HG03097 (cell line): ENCODE measurements at regions not wholly inside any gene's neighbourhood (a gene's known extent, or its start where the extent isn't known, plus 50 kb on each side); places are given as distances from the start of the nearest gene placed in this dataset.
"Not testable (repeated sequence)": the region's sequence is repeated elsewhere in the genome, so short reads cannot be mapped to it uniquely, and the experiment has no call there.

ENCODE experiments used
- ATAC-seq: cut with Tn5 transposase; IDR thresholded peaks from one replicate; pipeline ENCODE4 v1.9.1; 2021; ENCODE audit not compliant: unreplicated experiment, low FRiP score

DNA sequence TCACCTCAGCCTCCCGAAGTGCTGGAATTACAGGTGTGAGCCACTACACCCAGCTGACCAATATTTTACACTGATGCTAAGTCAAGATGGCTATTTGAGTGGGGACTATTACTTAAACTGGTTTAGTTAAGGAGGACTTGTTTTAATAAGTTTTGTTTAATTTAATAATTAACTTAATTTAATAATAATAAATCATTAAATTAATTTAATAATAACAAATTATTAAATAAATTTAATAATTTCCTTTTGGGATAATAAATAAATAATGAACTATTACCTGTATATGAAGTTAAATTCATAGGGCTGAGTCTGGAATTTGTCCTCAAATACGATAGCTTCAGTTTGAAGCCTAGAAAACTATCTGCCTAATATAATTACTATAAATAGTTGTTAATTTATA is 665.1 kb upstream of the COX7C start:
- no peak for ATAC-seq

DNA sequence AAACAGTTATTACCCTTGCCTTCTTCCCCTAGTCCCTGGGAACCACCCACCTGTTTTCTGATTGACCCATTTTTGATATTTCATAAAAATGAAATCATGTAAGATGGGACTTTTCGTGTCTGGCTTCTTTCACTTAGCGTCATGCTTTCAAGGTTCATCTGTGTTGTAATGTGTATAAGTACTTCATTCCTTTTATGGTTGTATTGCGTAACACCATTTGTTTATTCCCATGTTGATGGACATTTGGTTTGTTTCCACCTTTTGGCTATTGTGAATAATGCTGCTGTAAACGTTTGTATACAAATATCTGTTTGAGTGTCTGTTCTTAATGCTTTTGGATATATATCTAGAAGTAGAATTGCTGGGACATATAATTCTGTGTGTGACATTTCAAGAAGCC is 650.1 kb upstream of the COX7C start:
- no peak for ATAC-seq

DNA sequence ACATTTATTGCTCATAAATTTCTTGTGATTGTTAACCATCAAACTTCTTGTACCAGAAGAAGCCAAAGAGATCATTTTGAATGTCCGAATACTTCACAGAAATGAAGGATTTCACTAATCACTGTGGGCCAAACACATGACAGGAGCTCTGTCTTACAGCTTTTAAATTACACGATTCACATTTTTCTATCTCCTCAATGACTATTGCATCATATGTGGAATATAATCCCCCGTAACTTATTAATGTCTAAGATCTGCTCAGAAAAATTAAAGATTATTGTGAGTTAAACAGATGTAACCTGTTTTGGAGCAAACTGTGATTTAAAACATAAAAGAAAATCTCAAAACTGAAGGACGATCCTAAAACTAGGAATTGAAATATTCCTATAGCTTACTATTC is 645.2 kb upstream of the COX7C start:
- ATAC-seq, result no peak

DNA sequence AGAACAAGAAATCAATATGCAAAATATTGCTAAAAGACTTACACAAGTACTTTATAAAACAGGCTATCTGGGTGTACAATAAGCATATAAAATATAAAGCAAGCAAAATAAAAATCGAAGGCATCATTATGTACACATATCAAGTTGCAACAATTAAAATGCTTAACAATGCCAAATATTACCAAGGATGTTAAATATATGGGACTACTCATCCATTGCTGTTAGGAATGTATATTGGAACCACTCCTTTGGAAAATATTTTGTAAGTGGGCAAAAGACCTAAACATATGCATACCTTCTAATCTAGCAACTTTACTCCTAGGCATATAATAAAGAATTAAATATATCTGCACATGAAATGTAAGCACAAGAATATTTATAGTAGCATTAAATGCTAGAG is 632.6 kb upstream of the COX7C start:
- ATAC-seq, result no peak

DNA sequence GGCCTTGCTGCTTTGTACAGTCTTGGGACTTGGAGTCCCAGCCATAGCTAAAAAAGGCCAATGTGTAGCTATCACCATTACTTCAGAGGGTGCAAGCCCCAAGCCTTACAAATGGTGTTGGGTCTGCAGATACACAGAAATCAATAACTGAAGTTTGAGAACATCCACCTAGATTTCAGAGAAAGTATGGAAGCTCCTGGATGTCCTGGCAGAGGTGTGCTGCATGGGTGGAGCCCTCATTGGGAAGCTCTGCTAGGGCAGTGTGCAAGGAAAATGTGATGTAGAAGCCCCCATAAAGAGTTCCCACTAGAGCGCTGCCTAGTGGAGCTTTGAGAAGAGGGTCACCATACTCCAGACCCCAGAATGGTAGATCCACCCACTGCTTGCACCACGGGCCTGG is 626.7 kb upstream of the COX7C start:
- ATAC-seq, result no peak

DNA sequence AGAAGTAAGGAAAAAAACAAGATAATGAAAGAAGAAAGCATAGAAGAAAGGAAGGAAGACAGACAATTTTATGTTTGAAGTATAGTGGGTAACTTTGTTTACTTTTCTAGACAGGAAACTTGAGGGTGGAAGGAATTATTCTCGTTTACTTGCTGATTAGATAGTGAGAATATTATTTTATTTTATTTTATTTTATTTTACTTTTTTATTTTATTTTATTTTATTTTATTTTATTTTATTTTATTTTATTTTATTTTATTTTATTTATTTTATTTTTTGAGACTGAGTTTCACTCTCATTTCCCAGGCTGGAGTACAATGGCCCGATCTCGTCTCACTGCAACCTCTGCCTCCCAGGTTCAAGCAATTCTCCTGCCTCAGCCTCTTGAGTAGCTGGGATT is 623.1 kb upstream of the COX7C start:
- not testable (repeated sequence) for ATAC-seq

DNA sequence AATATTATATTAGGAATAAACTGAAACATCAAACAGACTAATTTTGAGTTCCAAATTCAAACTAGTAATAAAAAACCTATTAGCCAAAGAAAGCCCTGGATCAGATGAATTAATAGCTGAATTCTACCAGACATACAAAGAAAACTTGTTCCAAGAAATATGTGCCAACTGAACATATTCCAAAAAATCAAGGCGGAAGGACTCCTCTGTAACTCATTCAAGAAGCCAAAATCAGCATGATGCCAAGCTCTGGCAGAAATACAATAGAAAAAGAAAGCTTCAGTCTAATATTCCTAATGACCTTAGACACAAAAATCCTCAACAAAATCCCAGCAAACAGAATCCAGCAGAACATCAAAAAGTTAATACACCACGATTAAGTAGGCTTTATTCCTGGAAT is 619.1 kb upstream of the COX7C start:
- ATAC-seq, result no peak

DNA sequence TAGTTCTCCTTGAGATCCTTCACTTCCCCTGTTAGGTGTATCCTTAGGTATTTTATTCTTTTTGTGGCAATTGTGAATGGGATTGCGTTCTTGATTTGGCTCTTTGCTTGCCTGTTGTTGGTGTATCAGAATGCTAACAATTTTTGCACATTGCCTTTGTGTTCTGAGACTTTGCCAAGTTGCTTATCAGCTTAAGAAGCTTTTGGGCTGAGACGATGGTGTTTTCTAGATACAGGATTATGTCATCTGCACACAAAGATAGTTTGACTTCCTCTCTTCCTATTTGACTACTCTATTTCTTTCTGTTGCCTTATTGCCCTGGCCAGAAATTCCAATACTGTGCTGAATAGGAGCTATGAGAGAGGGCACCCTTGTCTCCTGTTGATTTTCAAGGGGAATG is 609.4 kb upstream of the COX7C start:
- no peak for ATAC-seq

DNA sequence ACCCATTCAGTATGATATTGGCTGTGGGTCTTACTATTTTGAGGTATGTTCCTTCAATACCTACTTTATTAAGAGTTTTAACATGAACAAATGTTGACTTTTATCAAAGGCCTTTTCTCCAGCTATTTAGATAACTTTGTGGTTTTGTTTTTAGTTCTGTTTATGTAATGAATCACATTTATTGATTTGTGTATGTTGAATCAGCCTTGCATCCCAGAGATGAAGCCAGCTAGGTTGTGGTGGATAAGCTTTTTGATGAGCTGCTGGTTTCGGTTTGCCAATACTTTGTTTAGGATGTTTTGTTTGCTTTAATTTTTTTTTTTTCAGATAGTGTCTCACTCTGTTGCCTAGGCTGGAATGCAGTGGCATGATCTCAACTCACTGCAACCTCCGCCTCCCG is 609.0 kb upstream of the COX7C start:
- ATAC-seq, result no peak

DNA sequence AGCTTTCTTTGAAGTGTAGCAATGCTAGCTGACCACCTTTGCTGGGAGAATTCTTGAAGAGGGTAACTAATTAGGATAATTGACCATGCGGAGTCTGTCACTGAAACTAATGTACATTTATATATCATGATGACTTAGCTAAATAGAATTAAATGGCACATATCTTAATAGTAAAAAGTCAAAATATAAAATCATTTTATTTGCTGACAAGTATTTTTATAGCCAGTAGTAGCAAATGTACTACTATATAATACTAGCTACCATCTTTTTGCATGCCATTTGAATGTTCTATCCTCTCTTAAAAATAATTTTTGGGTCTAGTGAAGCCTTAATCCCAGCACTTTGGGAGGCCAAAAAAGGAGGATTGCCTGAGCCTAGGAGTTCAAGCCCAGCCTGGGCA is 605.8 kb upstream of the COX7C start:
- no peak for ATAC-seq

DNA sequence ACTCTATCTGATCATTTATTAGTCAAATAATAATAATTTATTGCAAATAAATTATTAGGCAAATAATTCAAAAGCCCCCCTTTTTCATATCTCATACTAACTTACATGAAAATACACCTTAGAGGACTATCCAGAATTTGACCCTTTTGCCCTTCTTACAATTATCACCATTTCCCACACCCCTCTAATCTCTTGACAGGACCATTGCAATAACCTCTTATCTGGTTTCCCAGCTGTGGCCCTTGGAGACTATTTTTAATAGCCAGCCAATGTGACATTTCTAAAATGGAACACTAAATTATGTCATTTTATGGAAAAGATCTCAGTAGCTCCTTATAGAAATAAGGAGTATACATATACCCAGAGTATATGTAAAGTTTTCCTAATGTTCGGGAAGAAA is 588.4 kb upstream of the COX7C start:
- no peak for ATAC-seq

DNA sequence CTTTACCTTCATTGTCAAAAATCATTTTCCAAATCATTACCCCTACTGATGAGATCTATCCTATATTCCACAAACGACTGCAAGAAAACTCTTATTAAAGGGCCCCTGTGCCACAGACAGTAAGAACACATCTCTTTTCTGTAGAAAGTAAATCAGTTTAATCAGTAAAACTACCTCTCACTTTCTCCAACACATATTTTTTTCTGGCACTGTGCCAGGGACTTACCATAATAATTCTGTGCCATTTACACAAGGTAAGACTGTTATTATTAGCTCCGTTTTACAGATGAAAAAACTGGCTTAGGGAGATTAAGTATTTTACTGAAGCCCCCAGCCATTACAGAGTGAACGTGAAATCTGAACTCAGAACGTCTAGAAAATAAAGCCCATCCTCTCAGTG is 587.0 kb upstream of the COX7C start:
- no peak for ATAC-seq

DNA sequence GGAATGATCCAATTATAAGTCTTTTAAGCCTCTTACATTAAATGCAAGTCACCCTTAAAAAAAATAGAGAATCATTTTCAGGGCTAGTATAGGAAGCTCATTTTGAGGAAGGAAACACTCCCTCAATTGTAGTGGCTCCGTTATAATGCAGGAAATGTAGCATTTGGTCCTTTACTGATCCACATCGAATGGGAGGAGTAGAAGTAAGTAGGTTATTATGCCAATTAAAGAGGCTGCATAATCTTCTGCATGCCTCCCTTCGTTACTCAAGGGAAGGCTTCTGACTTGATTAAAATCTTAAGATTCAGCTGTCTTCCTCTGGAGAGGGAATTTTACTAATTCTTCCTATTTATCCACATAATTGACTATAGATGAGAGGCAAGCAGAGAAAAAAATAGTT is 579.2 kb upstream of the COX7C start:
- no peak for ATAC-seq

DNA sequence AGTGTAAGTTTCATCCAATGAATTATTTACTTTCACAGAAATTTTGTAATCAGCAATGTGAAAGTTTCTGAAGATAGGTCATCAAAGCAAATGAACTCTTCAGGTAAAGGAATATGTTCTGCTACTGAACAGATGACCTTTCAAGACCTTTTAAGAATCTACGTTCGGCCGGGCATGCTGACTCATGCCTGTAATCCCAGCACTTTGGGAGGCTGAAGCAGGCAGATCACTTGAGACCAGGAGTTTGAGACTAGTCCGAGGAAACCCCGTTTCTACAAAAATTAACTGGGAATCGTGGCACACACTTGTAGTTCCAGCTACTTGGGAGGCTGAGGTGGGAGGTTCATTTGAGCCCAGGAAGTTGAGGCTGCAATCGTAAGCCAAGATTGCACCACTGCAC is 578.4 kb upstream of the COX7C start:
- ATAC-seq, result no peak

DNA sequence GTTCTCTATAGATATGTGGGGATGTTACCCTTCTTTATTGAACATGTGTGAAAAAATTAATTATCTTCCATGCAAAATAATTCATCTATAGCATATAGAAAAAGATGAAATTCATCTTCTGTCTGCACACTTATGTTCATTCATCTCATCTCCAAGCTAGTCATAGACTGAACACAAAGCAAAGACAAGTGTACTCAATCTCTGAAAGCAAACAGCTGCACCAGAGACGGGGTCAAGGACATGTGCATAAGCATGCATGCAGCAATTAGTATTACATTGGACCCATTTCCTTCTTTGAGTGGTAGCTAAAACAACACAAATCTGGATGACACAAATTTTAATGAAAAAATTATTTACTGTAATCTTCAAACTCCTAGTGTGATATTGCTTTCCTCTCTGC is 547.0 kb upstream of the COX7C start:
- no peak for ATAC-seq

DNA sequence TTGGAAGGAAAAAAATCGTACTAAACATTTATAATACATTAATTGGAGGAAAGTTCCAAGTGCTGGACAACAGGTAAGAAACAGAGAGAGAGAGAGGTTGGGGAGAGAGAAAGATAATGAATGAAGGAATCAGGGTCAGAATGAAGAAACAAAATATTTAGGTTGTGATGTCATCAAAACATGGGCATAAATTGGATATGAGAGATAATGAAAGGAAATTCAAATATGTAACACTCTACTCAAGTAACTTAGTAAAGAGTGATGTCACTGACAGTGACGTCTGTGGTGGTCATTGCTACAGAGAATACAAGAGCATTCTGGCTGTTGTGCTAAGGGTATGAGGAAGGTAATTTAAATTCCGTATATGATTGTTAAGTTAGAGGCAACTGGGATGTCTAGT is 543.4 kb upstream of the COX7C start:
- no peak for ATAC-seq

DNA sequence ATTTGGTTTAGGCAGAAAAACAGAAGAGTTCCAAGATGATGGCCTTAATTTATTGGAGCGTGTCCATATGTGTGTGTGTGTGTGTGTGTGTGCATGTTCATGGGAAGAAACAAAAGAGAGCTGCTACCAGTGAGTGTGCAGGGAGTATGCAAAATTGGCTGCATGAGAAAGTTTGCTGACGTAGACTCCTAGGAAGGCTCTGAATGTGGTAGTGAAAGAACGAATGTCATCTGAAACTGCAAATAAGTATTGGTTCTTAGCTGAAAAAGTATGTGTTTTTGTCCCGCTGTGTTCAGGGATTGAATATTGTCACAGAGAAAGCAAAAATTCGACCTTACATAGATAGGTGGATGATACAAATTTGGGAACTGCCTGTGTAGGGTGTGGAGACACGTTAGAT is 542.6 kb upstream of the COX7C start:
- ATAC-seq, result no peak

DNA sequence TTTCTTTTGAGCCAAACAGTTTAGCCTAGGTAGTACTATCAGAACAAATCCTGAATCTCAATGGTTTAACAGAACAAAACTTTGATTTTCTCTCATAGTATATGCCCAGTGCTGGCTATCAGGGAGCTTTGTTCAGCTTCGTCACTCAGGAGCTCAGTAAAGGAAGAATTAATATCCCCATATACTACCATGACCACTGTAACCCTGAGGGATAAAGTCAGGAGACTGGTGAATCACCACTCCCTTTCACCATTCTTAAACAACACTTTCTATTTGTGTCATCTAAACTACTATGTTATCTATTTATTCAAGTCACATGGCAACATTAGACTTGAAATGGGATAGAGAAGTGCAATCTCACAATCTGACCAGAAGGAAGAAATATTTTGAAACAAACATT is 522.6 kb upstream of the COX7C start:
- ATAC-seq, result no peak

DNA sequence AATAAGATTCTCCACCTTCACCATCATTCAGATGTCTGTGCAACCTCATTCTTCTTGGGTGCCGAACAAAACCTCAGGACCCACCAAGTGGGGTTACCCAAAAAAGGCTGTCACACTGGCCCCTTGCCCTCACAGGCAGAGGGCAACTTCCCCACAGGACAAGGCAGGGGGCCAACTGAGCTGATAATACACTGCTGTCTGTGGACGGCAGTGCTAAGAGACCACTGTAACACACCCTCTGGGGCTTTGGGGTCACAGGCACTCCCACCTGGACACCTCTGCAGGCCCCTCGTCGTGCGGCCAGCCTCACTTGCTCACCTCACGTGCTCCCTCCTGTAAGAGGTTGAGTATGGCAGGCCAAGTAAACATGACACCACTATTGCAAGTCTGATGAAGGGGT is 515.8 kb upstream of the COX7C start:
- no peak for ATAC-seq

DNA sequence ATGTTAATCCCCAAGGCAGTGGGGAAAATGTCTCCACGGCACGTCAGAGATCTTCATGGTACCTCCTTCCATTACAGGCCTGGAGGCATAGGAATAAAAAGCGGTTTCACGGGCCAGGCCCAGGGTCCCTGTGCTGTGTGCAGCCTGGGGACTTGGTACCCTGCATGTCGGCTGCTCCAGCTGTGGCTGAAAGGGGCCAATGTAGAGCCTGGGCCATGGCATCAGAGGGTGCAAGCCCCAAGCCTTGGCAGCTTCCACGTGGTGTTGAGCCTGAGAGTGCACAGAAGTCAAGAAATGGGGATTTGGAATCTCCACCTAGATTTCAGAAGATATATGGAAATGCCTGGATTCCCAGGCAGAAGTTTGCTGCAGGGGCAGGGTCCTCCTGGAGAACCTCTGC is 508.9 kb upstream of the COX7C start:
- no peak for ATAC-seq

DNA sequence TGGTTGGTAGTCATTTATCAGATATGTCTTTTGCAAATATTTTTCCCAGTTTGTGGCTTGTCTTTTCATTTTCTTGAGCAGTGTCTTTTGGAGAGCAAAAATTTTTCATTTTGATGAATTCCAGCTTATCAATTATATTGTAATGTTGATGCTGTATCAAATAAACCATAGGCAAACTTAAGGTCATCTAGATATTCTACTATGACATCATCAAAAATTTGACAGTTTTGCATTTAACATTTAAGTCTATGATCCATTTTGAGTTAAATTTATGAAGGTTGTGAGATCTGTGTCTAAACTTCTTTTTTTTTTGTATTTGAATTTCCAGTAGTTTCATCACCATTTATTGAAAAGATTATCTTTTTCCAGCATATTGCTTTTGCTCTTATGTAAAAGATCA is 505.5 kb upstream of the COX7C start:
- no peak for ATAC-seq

DNA sequence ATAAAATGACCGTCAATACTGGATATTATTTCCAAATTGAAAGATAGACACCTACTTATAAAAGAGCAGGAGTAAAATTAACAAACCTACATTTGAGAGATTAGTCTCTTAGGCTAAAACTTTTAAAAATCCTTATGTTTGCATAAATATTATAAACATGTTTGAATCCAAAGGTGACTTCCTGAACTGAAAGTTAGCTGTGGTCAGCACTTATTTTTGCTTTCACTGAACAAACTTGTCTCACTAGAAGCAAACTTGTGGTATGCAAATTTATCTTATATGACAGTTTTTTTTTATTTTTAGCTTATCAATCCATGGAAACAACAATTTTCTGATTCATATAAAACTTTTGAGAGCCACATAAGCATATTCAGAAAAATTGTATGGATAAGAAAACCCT is 502.6 kb upstream of the COX7C start:
- ATAC-seq, result no peak

DNA sequence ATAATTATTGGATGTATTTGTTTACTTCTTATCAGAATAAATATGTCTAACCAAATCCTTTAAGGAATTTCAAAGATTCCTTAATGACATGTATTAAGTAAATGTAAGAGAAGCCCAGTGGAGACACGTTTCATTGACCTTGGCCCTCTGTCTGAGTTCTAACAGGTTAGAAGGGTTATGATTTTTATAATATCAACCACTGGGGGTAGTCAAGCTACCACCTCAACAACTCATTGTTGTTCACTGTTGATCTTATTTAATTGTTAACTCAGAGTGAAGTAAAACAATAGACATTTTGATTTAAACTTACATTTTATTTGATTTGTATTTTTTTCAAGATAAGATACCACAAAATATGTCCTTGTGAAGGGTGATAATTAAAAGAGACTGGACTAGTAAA is 499.2 kb upstream of the COX7C start:
- ATAC-seq, result no peak

DNA sequence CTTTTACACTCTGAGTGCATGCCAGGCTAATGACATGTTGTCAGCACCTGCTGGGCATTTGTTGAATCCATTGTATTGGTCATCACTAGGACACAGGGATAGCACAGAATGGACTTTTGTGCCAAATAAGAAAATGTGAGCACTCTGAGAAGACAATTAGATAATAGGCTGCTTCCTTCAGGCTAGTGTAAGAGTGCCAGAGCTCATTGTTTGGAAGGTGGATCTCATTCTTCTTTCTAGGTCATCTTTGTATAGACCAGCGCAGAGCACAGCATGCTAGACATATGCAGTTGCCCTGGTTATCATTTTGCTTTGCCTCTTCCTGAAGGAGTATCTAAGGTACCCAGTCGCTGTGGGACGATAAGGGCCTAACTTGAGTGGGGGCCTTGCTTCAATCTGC is 493.4 kb upstream of the COX7C start:
- ATAC-seq, result no peak
